PC-3 (cell line): ENCODE measurements at regions not wholly inside any gene's neighbourhood (a gene's known extent, or its start where the extent isn't known, plus 50 kb on each side); places are given as distances from the start of the nearest gene placed in this dataset.

Experiments
- ATAC-seq: fragments of 200-7000 bp; cut with Tn5 transposase; 2 replicates; pipeline ENCODE4 v1.9.1; 2020; ENCODE audit warnings: mild to moderate bottlenecking, moderate library complexity
- BruUV-seq: library from RNA; stranded (reverse); fragments of 400-500 nt; replicated peaks from 2 replicates; lab custom pipeline; 2021; lab: Mats Ljungman, UMichigan
- CTCF ChIA-PET: fragments of 300-600 bp; sonication (Branson Sonifier 250); formaldehyde crosslinking; loops from one replicate; lab custom pipeline; 2022; ENCODE audit warnings: antibody characterized with exemption; lab: Charles Lee
- POLR2A ChIA-PET: fragments of 300-600 bp; sonication (Branson Sonifier 250); formaldehyde crosslinking; loops from one replicate; lab custom pipeline; 2022; ENCODE audit warnings: antibody characterized with exemption; ENCODE audit not compliant: unreplicated experiment; lab: Charles Lee
- DNase-seq: peaks from one replicate; pipeline ENCODE4 v3.0.0-alpha.2; 2015
- H2AFZ ChIP-seq: fragments of 300-600 bp; sonication (generic); 2 replicates; pipeline ENCODE4 v1.6.0; 2016; ENCODE audit warnings: antibody characterized with exemption, low read length
- H3F3A ChIP-seq: fragments of 300-600 bp; sonication (generic); one replicate; pipeline ENCODE4 v1.6.0; 2017; ENCODE audit warnings: antibody characterized with exemption, low read length, control low read depth, mild to moderate bottlenecking; ENCODE audit not compliant: unreplicated experiment
- H3K27ac ChIP-seq: fragments of 300-600 bp; sonication (generic); 2 replicates; pipeline ENCODE4 v1.5.1; 2016; ENCODE audit warnings: mild to moderate bottlenecking, low read length
- H3K27me3 ChIP-seq: fragments of 300-600 bp; sonication (generic); 2 replicates; pipeline ENCODE4 v1.6.1; 2016; ENCODE audit warnings: low read length, mixed read lengths
- H3K36me3 ChIP-seq: fragments of 300-600 bp; sonication (generic); 2 replicates; pipeline ENCODE4 v1.6.1; 2016; ENCODE audit warnings: low read depth, mixed run types, low read length, mixed read lengths
- H3K4me1 ChIP-seq: fragments of 300-600 bp; sonication (generic); 2 replicates; pipeline ENCODE4 v1.5.1; 2016; ENCODE audit warnings: low read length; ENCODE audit not compliant: insufficient read depth
- H3K4me2 ChIP-seq: fragments of 300-600 bp; sonication (generic); 2 replicates; pipeline ENCODE4 v1.6.0; 2016; ENCODE audit warnings: low read length
- H3K4me3 ChIP-seq: fragments of 300-600 bp; sonication (generic); 2 replicates; pipeline ENCODE4 v1.5.1; 2016; ENCODE audit warnings: mild to moderate bottlenecking, low read length, mixed read lengths
- H3K79me2 ChIP-seq: fragments of 300-600 bp; sonication (generic); 2 replicates; pipeline ENCODE4 v1.6.1; 2017; ENCODE audit warnings: low read length, mixed read lengths
- H3K9ac ChIP-seq: fragments of 300-600 bp; sonication (generic); 2 replicates; pipeline ENCODE4 v1.6.0; 2016; ENCODE audit warnings: mild to moderate bottlenecking, low read length
- H3K9me2 ChIP-seq: fragments of 300-600 bp; sonication (generic); replicated peaks from 2 replicates; pipeline ENCODE4 v1.6.1; 2016; ENCODE audit warnings: mixed run types, low read length, mixed read lengths
- H3K9me3 ChIP-seq: fragments of 300-600 bp; sonication (generic); 2 replicates; pipeline ENCODE4 v1.6.1; 2016; ENCODE audit warnings: low read length, mixed read lengths
- H4K20me1 ChIP-seq: fragments of 300-600 bp; sonication (generic); 2 replicates; pipeline ENCODE4 v1.6.1; 2016; ENCODE audit warnings: low read length, mixed read lengths
- EZH2 ChIP-seq: fragments of 300-600 bp; sonication (generic); IDR thresholded peaks from one replicate; pipeline ENCODE4 v1.6.1; 2017; ENCODE audit warnings: antibody characterized with exemption, mild to moderate bottlenecking, low read length; ENCODE audit not compliant: unreplicated experiment
- EZH2phosphoT487 ChIP-seq: fragments of 300-600 bp; sonication (generic); IDR thresholded peaks from 2 replicates; pipeline ENCODE4 v1.6.1; 2018; ENCODE audit warnings: mild to moderate bottlenecking, antibody characterized with exemption, low read length, borderline replicate concordance
- intact Hi-C: fragments of 100-400 bp; cut with micrococcal nuclease; formaldehyde crosslinking; loops from 2 replicates; pipeline ENCODE4 v1.9.0; 2023
- TF ChIP-seq, protein P1 (sequence below): fragments of 300-600 bp; sonication (generic); conservative IDR thresholded peaks from 2 replicates; pipeline ENCODE4 v1.5.1; 2017; ENCODE audit warnings: antibody characterized with exemption, low read depth, mild to moderate bottlenecking, low read length

DNA sequence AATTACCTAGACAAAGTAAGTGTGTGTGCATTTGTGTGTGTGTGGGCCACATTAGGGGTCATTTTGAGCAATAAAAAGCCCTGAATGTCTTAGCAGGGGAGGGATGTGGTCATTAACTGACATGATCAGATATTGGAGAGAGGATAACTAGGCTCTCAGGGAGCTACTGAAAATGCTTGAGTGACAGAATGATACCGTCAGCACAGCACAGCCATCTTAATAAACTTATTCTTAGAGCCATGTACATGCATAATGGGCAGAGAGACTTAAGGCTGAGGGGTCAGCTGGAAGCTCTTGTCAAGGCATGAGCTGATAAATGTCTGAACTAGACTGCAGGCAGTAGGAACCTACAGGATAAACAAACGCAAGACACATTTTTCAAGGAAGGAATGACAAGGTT is 239.1 kb upstream of the NCAM1 start:
- DNase-seq (no peak), ATAC-seq (no peak)
- Histone ChIP-seq H3K36me3 (no peaks in the 10 kb centered on the region), H3K27ac (no peak overlapping the region), H3K9me3 (no peaks in the 10 kb centered on the region; the same call in none of the 2 replicates), H3K27me3 (peaks cover 7% of the 10 kb centered on the region; the same call in 1 of the 2 replicates), H4K20me1 (no peaks in the 10 kb centered on the region), H3K4me2 (no peak overlapping the region), H3K4me3 (no peak overlapping the region), H3K9me2 (no peaks in the 10 kb centered on the region), H3K9ac (no peak overlapping the region), H3K79me2 (no peaks in the 10 kb centered on the region), H3F3A (no peaks in the 10 kb centered on the region), H2AFZ (no peak overlapping the region), H3K4me1 (no peaks in the 10 kb centered on the region)
- ChIA-PET POLR2A (no interaction called here), CTCF (no interaction called here)
- TF ChIP-seq EZH2phosphoT487 (no peak), EZH2 (no peak)
- TF ChIP-seq, protein P1, sequence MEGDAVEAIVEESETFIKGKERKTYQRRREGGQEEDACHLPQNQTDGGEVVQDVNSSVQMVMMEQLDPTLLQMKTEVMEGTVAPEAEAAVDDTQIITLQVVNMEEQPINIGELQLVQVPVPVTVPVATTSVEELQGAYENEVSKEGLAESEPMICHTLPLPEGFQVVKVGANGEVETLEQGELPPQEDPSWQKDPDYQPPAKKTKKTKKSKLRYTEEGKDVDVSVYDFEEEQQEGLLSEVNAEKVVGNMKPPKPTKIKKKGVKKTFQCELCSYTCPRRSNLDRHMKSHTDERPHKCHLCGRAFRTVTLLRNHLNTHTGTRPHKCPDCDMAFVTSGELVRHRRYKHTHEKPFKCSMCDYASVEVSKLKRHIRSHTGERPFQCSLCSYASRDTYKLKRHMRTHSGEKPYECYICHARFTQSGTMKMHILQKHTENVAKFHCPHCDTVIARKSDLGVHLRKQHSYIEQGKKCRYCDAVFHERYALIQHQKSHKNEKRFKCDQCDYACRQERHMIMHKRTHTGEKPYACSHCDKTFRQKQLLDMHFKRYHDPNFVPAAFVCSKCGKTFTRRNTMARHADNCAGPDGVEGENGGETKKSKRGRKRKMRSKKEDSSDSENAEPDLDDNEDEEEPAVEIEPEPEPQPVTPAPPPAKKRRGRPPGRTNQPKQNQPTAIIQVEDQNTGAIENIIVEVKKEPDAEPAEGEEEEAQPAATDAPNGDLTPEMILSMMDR: no peak
- no TSS peak for BruUV-seq
- intact Hi-C loops: no loop called here

DNA sequence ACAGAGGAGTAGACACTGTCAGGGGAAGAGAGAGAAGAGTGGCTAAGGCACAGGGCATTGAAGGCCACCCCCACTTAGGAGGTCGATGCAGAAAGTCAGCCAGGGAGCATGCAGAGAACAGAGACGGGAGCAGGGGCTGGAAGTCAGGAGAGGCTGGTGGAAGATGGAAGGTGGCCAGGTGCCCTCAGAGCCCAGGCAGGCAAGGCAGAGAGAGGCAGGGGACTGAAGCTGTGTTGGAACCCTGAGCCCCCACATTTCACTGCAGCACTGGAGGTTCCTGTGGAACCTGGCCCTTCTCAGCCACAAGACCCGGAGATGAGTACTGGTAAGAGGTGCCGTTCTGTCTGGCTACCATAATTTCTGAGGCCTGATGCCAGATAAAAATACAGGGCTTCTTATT is 238.3 kb upstream of the NCAM1 start:
- no peaks in the 10 kb centered on the region for H3K36me3 ChIP-seq
- CTCF ChIA-PET: no interaction called here
- H3F3A ChIP-seq: no peaks in the 10 kb centered on the region
- H3K27ac ChIP-seq: no peak overlapping the region
- no TSS peak for BruUV-seq
- no peaks in the 10 kb centered on the region for H3K79me2 ChIP-seq
- ATAC-seq (no peak), DNase-seq (no peak)
- peaks cover 7% of the 10 kb centered on the region; the same call in 1 of the 2 replicates for H3K27me3 ChIP-seq
- H3K9me3 ChIP-seq: no peaks in the 10 kb centered on the region; the same call in 1 of the 2 replicates
- no peak overlapping the region for H2AFZ ChIP-seq
- TF ChIP-seq EZH2 (no peak), EZH2phosphoT487 (no peak)
- TF ChIP-seq, protein P1: no peak
- H3K9ac ChIP-seq: no peak overlapping the region
- H3K4me3 ChIP-seq: no peak overlapping the region
- POLR2A ChIA-PET: no interaction called here
- no peaks in the 10 kb centered on the region for H3K9me2 ChIP-seq
- no peak overlapping the region for H3K4me2 ChIP-seq
- intact Hi-C loops: no loop called here
- no peaks in the 10 kb centered on the region for H4K20me1 ChIP-seq
- H3K4me1 ChIP-seq: no peaks in the 10 kb centered on the region

DNA sequence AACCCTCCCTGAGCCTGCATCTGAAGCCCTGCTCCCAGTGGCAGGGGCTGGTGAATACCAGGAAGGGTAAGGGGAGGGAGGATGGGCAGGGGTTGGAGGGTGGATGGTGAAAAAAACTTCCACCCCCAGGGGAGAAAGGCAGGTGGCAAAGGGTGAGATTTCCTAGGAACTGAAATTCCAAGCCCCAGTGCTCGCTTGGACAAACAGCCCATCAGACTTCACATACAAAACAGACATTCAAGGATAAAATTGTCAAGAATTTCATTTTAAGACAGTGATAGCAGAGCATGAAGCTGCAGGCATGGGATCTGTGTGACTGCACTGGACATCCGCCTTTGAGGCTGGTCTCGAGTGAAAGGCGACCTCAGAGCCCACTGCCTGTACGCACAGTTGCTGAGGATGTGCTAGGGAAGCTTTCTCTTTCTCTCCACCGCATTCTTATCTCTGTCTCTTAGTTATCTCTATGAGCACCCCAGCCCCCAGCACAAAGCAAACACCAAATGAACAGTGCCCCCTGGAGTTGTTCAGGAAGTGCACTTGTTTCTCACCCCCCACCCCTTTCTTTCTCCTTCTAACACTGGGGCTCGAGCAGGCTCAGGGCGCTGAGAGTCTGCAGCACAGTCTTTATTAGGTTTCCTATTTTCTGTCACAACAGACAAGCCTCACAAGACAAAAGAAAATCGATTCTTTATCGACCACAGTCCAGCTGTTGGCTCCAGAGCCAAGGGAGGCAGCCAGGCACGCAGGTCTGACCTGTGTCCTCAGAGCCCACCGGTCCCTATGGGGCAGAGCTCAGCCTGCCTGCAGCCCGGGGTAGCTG is 237.3 kb upstream of the NCAM1 start:
- CTCF ChIA-PET: no interaction called here
- POLR2A ChIA-PET: no interaction called here
- Histone ChIP-seq H3K27ac (no peak overlapping the region), H3K4me1 (no peaks in the 10 kb centered on the region), H3F3A (no peaks in the 10 kb centered on the region), H3K9ac (no peak overlapping the region), H3K9me3 (no peaks in the 10 kb centered on the region; the same call in 1 of the 2 replicates), H3K4me2 (no peak overlapping the region), H3K4me3 (no peak overlapping the region), H3K79me2 (no peaks in the 10 kb centered on the region), H3K9me2 (no peaks in the 10 kb centered on the region), H3K27me3 (peaks cover 7% of the 10 kb centered on the region; the same call in 1 of the 2 replicates), H3K36me3 (no peaks in the 10 kb centered on the region), H4K20me1 (no peaks in the 10 kb centered on the region), H2AFZ (no peak overlapping the region)
- TF ChIP-seq EZH2phosphoT487: no peak
- DNase-seq: no peak
- BruUV-seq: no TSS peak
- intact Hi-C loops: no loop called here
- ATAC-seq: no peak
